GM06990 (cell line): ENCODE measurements at regions not wholly inside any gene's neighbourhood (a gene's known extent, or its start where the extent isn't known, plus 50 kb on each side); places are given as distances from the start of the nearest gene placed in this dataset.
A peak's percentile ranks its signal among the peaks of the same experiment; 100 is the strongest.

Experiments
- DNase-seq: peaks from one replicate; pipeline ENCODE4 v3.0.0-alpha.2; 2011; ENCODE audit not compliant: insufficient read length; ENCODE audit errors: extremely low read depth
- H3K27me3 ChIP-seq: replicated peaks from 2 replicates; pipeline ENCODE4 v1.6.0; 2011; ENCODE audit warnings: low read length; ENCODE audit not compliant: control insufficient read depth, insufficient read depth
- H3K36me3 ChIP-seq: 2 replicates; pipeline ENCODE4 v1.5.1; 2011; ENCODE audit warnings: low read length; ENCODE audit not compliant: control insufficient read depth, insufficient read depth
- H3K4me3 ChIP-seq: replicated peaks from 2 replicates; pipeline ENCODE4 v1.5.1; 2011; ENCODE audit warnings: low read depth, mild to moderate bottlenecking, control low read depth, low read length
- TF ChIP-seq, protein P1 (sequence below): IDR thresholded peaks from 2 replicates; pipeline ENCODE4 v1.5.1; 2011; ENCODE audit warnings: low read length, control low read depth, mild to moderate bottlenecking, inconsistent platforms; ENCODE audit not compliant: insufficient read depth, poor library complexity, severe bottlenecking

DNA sequence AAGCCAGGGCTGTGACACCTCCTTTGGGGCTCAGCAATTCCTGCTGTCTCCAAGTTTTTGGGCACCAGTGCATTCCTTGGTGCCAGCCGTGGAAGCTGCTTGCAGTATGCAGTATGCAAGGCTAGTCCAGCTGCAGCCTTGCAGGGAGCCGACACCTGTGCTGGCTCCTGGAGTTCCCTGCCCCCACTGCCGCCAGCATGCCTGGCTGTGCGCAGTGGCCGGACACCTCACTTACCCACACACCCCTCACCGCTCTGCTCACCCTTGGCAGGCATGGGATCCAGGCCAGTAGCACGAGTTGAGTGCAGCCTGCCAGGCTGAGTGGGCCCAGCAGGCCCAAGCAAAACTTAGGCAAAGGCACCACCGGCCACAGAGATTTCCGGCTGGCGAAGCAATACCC is 77.4 kb downstream of the SAMD9 start:
- no peak for DNase-seq
- no peaks in the 10 kb centered on the region for H3K36me3 ChIP-seq
- TF ChIP-seq, protein P1, sequence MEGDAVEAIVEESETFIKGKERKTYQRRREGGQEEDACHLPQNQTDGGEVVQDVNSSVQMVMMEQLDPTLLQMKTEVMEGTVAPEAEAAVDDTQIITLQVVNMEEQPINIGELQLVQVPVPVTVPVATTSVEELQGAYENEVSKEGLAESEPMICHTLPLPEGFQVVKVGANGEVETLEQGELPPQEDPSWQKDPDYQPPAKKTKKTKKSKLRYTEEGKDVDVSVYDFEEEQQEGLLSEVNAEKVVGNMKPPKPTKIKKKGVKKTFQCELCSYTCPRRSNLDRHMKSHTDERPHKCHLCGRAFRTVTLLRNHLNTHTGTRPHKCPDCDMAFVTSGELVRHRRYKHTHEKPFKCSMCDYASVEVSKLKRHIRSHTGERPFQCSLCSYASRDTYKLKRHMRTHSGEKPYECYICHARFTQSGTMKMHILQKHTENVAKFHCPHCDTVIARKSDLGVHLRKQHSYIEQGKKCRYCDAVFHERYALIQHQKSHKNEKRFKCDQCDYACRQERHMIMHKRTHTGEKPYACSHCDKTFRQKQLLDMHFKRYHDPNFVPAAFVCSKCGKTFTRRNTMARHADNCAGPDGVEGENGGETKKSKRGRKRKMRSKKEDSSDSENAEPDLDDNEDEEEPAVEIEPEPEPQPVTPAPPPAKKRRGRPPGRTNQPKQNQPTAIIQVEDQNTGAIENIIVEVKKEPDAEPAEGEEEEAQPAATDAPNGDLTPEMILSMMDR: no peak

DNA sequence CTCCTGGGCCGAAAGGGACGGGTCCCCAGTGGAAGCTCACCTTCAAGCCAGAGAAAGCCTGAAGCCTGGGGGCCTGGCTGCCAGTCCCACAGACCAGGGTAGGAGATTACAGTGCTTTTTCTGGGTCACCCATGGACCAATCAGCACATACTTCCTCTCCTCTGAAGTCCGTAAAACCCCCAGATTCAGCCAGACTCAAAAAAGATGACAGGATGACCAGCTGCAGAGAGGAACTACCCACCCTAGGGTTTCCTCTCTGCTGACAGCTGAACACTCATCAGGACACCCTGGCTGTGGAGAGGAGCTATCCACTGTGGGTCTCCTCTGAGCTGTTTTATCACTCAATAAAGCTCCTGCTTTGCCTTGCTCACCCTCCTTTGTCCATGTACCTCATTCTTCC is 78.0 kb downstream of the SAMD9 start:
- Histone ChIP-seq H3K4me3 (no peak overlapping the region), H3K27me3 (no peaks in the 10 kb centered on the region), H3K36me3 (no peaks in the 10 kb centered on the region)
- DNase-seq: no peak
- TF ChIP-seq, protein P1: no peak

More for the DNA sequence above, 77.4 kb downstream of the SAMD9 start:
- Histone ChIP-seq H3K27me3 (no peaks in the 10 kb centered on the region), H3K4me3 (no peak overlapping the region)

DNA sequence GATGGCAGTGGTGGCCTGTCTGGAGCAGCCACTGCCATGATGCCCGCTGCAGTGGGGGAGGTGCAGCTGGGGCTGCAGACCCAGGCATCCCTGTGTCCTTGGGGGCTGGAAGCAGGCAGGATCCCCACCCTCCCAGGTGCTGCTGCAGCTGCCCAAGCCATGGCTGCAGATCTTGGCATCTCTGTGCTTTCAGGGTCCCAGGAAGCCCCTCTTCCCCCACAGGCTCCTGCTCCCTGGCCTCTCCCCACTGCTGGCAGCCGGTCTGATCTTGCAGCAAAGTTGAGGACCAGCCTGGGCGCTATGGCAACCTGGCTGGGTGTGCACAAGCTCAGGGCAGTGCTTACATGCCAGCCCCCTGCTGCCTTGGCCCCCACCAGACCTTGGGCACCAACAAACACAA is 78.5 kb downstream of the SAMD9 start:
- Histone ChIP-seq H3K36me3 (no peaks in the 10 kb centered on the region), H3K4me3 (no peak overlapping the region), H3K27me3 (no peaks in the 10 kb centered on the region)
- TF ChIP-seq, protein P1: no peak
- DNase-seq: no peak

DNA sequence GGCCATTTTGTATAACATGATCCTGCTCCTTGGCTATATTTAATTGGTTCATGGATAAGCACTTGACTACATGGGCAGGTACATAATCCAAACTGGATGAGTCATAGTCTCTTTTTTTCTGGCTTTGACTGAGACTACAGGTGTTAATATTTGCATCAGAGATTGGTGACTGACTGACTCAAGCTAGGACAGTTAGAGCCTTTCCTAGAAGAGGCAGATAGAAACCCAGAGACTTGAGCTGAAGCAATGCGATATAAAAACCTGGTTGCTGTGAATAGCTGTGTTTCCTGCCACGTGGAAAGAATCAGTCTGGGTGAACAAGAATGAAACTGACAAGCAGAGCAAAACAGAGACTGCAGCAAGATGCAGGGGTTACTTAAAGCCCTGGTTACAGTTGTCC is 81.0 kb downstream of the SAMD9 start:
- H3K4me3 ChIP-seq: no peak overlapping the region
- TF ChIP-seq, protein P1: no peak

DNA sequence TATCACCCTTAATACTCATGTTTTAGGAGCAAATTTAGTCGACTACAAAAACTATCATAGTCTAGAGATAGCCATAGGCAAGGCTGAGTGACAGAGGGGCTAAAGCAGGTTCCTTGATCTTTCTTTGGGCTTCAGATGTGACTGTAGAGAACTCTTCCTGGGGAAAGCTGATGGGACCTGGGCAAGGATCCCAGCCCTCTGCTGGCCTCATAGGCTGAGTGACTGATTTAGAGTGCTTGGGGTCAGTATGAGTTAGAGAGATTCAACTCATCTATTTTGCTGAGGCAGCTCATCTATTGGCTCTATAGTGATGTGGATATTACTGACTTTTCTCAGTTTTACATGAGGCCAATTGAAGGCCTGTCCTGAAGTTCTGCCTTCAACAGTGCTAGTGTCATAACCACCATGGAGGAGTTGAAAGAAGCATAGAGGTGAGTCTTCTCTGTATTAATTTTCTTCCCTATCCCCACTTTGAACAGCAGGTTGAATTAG is 81.6 kb downstream of the SAMD9 start:
- Histone ChIP-seq H3K4me3 (no peak overlapping the region), H3K36me3 (no peaks in the 10 kb centered on the region), H3K27me3 (no peaks in the 10 kb centered on the region)
- DNase-seq: no peak
- TF ChIP-seq, protein P1: no peak

More for the DNA sequence above, 81.0 kb downstream of the SAMD9 start:
- H3K36me3 ChIP-seq: no peaks in the 10 kb centered on the region
- H3K27me3 ChIP-seq: no peaks in the 10 kb centered on the region
- peak; percentile 68 for DNase-seq

DNA sequence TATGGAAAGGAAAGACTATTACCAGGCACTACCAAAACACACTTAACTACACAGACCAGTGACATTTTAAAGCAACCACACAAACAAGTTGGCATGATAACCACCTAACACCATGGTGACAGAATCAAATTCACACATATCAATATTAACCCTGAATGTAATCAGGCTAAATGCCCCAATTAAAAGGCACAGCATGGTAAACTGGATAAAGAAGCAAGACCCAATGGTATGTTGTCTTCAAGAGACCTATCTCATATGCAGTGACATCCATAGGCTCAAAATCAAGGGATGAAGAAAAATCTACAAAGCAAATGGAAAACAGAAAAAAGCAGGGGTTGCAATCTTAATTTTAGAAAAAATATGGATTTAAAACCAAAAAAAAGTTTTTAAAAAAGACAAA is 86.0 kb downstream of the SAMD9 start:
- TF ChIP-seq, protein P1: no peak
- no peak for DNase-seq
- no peak overlapping the region for H3K4me3 ChIP-seq
- no peaks in the 10 kb centered on the region for H3K27me3 ChIP-seq
- no peaks in the 10 kb centered on the region for H3K36me3 ChIP-seq
